DMS153 (cell line): ENCODE measurements at regions not wholly inside any gene's neighbourhood (a gene's known extent, or its start where the extent isn't known, plus 50 kb on each side); places are given as distances from the start of the nearest gene placed in this dataset.

Experiments used
- DNase-seq: peaks from one replicate; lab custom pipeline; 2025; lab: John Stamatoyannopoulos, UW

DNA sequence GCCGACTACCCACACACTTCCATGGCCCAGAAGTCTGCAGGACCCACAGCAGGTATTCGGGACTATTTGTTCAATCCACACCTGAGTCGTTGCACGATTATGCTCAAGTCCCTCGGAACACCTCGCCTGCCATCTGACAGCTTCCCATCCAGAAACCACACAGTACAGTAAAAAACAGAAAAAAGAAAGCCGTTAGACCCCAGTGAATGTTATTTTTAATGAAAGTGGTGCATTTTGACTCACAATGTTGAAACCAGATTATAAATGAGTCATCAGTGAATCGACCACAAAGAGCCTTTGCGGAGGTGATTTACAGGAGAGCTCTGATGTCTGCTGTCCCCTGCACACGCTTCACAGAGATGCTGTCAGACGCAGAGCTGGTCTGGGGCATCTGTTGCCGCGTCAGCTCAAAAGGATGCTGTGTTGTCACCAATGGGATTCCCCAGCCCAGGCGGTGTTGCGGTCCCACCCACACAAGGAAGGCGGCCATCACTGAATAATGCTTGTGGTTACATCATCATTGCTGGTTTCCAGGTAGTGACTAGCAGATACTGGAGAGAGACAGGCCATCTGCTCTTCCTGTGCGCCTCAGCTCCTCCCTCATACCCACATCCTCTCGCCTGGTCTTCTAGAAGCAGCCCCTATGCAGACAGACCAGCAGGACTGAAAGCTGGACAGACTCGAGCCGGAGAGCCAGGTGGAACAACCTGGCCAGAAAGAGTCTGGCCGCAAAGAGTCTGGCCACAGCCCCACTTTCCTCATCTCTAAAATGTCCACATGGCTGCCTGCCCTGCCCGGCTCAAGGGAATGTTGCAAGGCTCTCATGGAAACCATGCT lies 116.8 kb downstream of the TOMM20 start:
- peak; percentile 58 for DNase-seq

DNA sequence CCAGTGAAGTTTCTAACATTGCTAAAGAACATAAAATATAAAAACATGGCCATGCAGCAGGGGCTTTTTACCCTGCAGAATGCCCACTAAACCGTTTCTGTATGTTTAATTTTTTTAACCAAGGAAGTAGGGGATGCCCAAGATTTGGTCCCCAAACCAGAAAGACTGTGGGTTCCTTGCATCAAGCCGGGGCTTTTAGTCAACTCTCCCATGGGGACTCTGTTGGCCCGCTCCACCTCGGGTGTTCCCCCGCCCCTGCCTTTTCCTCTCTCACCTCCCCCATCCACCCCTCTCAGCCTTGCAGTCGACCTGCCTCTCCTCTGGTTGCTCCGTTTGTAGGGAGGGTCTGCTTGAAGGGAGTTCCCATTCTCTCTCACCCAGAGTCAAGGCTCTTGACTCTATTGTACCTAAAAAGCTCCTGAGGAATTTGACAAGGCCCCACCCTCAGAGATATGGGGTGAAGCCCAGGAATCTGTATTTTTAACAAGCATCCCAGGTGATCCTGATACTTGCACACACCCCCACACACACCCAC lies 117.5 kb downstream of the TOMM20 start:
- DNase-seq = no peak

DNA sequence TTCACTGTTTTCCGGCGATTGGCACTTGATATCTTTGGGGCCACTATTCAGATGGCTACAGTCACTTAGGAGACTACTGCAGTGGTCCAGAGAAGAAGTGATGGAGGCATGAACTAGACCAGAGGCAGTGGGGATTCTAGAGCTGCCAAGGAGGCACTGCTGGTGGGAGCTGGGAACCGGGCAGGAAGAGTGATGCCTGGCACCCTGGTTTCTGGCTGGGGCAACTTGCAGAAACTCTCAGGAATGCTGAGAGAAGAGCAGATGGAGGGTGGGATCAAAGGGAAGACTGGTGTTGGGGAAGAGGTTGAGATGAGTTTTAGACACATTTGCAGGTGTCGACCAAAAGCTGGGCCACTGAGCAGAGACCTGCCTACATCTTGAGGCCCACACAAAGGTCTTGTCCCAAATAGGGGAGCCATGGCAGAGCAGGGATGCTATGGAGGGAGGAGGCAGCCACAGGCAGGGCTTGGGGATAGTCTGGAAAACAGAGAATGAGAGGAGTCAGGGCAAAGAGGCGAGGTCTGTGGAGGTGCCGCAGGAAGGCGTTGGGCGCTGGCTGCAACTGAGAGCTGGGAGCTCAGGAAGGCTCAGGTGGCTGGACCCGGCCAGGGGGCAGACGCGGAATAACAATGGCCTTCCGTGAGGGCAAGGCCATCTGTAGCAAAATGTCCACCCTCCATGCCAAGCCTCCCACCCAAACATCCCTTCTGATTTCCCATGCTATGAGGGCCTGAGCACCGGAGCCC lies 118.9 kb downstream of the TOMM20 start:
- no peak for DNase-seq

DNA sequence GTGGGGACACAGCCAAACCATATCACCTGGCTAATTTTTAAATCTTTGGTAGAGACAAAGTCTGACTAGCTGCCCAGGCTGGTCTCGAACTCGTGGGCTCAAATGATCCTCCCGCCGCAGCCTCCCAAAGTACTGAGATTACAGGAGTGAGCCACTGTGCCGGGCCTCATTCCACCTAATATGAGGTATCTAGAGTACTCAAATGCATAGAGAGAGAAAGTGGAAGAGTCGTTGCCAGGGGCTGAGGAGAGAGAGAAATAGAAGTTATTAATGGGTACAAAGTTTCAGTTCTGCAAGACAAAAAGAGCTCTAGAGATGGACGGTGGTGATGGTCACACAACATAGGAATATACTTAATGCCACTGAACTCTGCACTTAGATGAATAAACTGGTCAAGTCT lies 119.6 kb downstream of the TOMM20 start:
- DNase-seq = no peak

DNA sequence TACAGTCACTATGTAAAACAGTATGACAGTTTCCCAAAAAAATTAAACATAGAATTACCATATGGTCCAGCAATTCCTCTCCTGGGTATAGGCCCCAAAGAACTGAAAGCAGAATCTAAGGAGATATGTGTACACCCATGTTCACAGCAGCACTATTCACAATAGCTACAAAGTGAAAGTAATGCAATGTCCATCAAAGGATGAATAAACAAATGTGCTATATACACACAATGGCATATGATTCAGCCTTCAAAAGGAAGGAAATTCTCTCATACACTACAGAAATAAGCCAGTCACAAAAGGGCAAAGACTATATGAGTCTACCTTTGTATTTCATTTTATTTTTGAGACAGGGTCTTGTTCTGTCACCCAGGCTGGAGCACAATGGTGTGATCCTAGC lies 120.4 kb downstream of the TOMM20 start:
- no peak for DNase-seq

DNA sequence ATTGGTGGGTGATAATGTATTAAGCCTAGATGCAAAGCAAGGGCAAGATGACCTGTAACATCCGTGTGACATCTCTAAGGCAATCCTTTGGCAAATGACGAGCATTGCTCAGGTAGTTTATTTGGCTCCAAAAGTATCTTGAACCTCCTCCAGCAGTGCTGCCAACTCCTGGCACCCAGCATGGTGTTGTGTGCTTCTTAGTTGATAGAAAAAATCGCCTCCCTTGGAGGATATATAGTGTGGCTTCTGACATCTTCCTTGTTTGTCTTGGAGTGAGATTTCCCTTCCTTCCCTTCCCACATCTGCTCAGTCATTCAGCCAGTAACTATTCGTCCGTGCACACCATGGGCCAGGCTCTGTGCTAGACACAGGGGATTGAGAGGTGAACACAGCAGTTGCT lies 121.8 kb downstream of the TOMM20 start:
- no peak for DNase-seq

DNA sequence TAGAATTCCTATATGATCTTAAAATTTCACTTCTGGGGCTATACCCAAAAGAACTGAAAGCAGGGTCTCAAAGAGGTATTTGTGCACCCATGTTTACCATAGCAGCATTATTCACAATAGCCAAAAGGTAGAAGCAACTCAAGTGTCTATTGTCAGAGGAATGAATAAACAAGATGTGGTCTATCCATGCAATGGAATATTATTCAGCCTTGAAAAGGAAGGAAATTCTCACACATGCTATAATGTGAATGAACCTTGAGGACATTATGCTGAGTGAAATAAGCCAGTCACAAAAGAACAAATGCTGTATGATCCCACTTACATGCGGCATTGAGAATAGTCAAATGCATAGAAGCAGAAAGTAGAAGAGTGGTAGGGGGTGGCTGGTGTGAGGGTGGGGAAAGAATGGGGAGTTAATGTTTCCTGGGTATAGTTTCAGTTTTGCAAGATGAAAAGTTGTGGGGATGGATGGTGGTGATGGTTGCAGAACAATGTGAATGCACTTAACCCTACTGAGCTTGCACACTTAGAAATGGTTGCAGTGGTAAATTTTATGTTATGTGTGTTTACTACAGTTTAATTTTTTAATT lies 122.4 kb downstream of the TOMM20 start:
- no peak for DNase-seq

DNA sequence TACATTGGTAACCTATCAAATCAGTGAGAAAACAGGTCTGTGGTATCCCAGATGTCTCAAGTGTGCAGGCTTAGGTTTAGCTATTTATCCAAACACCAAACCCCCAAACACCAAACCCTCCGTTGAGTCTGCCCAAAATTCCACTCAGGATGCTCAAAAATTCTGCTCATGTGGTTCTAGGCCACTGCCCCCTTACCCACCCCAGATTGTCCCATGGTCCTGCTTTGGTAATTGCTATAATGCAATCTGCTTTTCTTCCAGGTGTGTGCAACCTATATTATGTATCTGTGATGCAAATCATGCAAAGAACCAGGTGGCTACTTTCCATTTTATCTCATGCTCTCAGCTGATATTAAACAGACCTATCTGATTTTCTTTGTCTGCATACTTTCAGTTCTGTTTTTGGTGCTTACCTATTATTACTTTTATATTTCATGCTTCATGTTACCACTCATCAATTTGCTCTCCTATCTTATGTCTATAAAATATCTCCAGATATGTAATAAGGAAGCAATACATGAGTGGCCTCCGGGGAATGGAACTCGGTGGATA lies 123.7 kb downstream of the TOMM20 start:
- DNase-seq = no peak

DNA sequence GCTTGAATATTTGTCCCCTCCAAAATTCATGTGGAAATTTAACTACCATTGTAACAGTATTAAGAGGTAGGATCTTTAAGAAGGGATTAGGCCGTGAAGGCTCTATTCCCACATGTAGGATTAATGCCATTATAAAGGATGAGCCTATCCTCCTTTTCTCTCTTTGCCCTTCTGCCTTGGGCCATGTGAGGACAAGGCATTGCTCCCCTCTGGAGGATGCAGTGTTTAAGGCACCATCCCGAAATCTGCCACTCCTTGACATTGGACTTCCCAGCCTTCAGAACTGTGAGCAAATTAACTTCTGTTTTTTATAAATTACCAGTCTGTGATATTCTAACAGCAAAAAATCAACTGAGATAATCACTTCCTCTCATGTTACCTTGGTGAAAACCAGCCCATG lies 124.4 kb downstream of the TOMM20 start:
- no peak for DNase-seq

DNA sequence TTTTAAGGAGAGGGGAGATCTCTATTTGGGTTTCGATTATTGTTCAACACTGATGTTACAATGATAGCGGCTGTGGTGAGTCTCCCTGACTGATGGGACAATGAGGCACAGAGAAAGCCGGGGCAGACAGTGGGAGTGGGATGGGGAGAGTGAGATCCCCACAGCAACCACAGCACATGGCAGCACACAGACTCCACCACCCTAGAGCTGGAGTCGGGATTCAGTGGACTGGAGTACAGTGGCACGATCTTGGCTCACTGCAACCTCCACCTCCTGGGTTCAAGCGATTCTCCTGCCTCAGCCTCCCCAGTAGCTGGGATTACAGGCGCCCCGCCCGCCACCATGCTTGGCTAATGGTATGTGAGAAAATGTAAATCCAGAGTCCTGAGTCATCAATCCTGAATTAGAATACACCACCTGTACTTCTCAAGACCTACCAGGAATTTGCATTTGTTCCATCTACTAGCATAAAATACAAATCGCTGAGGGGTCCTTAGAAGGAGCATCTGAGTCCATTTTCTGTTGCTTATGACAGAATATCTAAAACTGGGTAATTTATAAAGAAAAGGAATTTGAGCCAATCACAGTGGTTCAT lies 125.8 kb downstream of the TOMM20 start:
- no peak for DNase-seq

DNA sequence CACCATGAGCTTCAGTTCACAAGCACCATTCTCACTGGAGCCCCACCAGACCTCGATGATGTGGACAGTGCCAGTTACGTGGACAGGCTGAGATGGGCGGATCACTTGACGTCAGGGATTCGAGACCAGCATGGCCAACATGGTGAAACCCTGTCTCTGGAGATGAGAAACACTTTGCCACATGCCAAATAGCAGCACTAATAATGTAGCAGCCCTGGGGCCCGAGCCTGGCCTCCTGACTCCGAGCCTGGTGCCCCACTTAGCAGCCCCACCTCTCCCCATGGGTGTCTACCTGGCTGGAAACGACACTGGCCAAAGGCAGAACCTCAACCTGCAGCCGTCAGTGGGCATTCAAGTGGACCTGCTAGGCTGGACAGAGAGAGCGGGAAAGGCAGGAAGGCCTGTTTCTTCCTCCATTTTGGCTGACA lies 129.1 kb downstream of the TOMM20 start:
- DNase-seq = no peak

DNA sequence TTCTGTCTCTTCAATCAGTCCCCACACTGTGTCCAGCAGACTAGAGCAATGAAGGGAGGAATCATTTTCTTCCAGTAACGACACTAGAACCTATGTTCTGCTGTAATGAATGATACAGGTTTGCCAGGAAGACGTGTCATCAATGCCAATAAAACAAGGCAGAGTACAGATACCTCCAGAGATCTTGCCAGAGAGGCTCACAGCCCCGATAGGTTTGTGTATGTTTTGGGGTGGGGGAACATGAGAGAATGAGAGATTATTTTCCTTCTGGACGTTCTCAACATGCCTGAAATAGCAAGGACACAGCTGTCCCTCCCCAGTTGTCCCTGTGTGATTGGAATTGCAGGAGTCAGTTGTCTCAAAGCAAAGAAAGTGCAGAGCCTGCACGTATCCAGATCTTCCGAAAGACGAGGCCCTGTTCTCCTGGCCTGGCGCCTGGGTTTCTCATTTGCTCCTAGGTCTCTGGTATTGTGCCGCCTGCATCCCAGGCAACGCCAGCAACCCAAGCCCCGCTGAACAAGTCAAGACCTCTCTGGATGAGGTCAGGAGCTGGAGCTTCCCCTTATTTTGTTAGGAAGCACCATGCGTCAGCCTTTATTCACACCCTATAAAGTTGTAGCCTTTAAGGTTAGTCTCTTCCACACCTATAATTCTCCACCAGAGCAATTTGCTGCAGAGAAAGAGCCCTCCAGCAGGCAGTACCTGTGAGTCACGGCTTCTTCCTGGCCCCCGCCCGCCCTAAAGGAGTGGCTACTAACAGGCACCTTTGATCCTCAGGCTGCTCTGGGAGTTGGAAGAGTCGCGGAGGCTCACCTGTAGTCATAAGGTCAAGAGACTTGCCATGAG lies 130.5 kb downstream of the TOMM20 start:
- DNase-seq = no peak

DNA sequence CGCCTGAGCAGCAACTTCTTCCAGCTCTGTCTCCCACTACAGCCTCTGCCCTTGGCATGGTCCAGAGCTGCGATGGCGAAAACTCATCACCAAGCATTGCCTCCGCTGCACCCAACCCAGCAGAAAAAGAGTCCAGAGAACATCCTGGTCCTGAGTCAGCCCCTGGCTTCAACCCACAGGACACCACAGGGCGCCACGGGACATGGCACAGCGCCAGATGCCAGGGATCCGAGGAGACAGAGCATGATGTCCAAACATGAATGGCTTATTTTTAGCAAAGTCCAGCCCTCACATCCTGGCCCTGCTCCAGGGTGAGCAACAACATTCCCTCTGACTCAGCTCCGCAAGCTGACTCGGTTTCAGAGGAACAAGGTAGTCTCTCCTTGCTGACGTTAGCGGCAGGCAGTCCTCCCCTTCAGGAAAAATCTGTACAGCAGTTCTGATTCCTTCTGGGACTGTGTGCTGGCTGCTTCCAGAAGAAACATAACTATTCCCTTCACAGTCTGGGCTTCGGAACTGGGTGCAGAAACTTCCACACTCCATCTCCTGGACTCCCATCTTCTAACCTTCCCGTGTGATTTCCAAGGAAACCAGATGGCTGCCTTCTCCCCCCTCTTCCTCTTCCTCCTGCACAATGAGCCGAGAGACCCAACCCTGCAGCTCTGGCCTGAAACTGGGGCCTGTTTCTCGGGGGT lies 131.3 kb downstream of the TOMM20 start:
- peak; percentile 65 for DNase-seq

DNA sequence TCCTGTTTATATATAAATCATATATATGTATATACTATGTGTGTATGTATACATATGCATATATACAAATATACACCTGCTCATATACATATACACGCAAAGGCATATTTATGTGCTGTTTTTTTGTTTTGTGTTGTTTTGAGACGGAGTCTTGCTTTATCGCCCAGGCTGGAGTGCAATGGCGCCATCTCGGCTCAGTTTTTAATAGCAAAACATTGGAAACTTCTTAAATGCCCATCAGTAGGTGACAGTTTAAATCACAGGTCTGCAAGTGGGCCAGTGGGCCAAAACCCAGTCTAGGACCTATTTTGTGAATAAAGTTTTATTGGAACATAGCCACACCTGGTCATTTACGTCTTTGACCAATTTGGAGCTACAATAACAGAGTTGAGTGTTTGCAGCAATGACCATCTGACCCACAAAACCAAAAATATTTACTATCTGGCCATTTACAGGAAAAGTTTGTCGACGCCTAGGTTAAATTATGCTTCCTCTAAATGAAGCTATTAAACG lies 132.3 kb downstream of the TOMM20 start:
- no peak for DNase-seq

DNA sequence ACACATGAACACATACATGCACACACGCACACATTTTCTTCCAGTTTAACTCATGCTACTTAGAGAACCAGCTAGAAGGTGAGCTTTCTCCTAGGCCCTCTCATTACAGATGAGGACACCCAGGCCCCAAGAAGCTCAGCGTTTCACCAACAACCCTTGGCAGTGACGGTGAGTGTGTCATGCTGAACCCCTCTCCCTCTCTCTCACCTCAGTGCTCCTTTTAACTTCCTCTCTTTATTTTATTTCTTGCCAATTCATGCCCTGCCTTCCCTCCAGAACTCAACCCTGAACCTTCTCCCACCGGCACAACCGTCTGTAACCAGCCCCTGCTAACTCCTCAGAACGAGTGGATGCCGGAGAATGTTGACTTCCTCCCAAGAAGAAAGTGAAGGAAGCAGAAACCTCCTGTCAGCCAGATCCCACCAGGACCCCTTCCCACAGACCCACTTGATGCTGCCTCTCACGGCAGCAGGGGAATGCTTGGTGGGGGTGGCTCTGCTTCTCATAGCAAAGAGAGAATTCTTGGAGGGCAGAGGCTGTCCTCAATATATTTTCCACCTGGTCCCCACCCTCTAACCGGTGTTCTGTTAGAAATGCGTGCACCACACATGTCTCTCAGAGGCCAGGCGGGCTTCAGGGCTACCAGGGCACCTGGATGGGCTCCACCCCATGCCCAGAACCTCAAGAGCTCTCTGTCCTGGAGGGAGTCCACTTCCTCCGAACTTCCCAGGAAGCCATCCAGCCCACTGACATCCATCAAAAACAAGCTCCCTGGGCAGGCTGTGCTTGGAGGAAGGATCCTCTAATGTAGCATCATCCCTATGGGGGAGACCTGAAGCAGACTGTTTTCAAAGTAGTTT lies 134.0 kb downstream of the TOMM20 start:
- no peak for DNase-seq

DNA sequence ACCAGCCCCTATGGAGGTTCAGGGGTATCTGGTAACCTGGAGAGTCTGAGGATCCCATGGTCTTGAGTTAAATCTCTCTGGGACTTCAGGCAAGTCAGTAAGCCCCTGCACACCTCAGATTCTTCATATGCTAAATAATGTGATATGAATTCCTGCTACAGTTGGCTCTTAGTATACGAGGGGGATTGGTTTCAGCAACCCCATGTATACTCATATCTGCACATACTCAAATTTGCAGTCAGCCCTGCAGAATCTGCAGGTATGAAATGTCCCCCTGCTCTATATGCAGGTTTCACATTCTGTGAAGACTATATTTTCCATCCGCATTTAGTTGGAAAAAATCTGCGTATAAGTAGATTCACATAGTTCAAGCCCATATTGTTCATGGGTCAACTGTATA lies 136.6 kb downstream of the TOMM20 start:
- no peak for DNase-seq

DNA sequence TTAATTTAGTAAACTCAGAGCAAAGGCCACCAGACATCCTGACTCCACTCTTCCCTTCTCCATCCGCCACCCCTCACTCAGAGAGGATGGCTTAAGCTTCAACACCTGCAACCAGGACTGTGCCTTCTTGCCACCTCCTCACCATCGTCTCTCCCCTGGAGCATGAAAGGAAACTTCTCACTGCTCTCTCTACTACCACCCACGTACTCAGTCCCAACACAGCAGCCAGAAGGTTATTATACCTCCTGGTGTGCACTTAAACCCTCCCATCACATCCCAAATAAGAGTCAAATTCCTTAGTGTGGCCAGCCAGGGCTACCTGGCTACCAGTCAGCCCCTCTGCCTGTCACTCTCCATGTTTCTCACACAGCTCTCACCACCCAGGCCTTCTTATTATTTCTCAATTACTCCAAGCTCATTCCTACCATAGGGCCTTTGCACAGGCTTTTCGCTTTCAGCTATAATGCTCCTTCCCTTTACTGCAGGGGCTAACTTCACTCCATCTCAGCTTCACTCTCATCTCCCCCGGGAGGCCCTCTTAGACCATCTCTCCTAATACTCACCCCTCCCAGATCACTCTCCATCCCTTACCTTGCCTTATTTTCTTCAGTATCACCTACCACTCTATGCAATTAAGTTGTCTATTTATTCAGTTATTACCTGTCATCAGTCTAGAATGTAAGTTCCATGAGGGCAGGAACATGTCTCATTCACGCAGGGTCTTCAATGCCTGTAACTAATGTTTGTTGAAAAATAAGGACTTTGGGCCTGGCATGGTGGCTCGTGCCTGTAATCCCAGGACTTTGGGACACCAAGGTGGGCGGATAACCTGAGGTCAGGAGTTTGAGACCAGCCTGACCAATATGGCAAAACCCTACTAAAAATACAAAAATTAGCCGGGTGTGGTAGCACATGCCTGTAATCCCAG lies 137.5 kb downstream of the TOMM20 start:
- DNase-seq = no peak

DNA sequence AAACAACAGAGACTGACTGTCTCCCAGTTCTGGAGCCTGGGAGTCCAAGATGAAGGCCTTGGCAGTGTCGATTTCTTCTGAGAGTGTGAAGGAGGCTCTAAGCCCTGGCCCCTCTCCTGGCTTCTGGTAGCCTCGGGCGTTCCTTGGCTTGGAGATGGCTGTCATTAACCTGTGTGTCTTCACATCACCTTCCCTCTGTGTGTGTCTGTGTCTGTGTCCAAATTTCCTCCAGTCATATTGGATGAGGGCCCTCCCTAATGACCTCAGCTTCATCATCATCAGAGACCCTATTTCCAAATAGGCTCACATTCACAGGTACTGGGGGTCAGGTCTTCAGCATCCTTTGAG lies 138.3 kb downstream of the TOMM20 start:
- no peak for DNase-seq
